ENCODE measurements at regions not wholly inside any gene's neighbourhood (a gene's known extent, or its start where the extent isn't known, plus 50 kb on each side); places are given as distances from the start of the nearest gene placed in this dataset.
A peak's percentile ranks its signal among the peaks of the same experiment; 100 is the strongest.

GRCh38 chr13:22837980-22838647, 342.7 kb upstream of the SGCG start:
- no peaks in the 10 kb centered on the region for H3K9me3 ChIP-seq
- H3K27me3 ChIP-seq = peaks cover 0 to 14% (median 6%) of the 10 kb centered on the region in 7 donors
- WGBS, 2 donors = 15 to 22% methylated on average over 39 to 45 of the region's 45 CpGs
- DNase-seq (peak in 1 of 2 donors; percentile 15), ATAC-seq (peak in 4 of 8 donors; percentile 49 to 69 (median 64))
- H3K36me3 ChIP-seq = no peaks in the 10 kb centered on the region
- H3K4me1 ChIP-seq = no peaks in the 10 kb centered on the region
- peak overlapping the region in 8 of 10 donors; percentile 26 to 49 (median 44) for H3K4me3 ChIP-seq
- intact Hi-C loops (cut with DNase I) = no loop called here
- no peak for TF ChIP-seq CTCF (IDR thresholded peaks at IDR 0.05)
- no peak overlapping the region for H3K27ac ChIP-seq

GRCh38 chr13:22839603-22840530, 340.9 kb upstream of the SGCG start:
- H3K36me3 ChIP-seq = no peaks in the 10 kb centered on the region
- no peaks in the 10 kb centered on the region for H3K9me3 ChIP-seq
- H3K4me1 ChIP-seq = no peaks in the 10 kb centered on the region
- H3K27ac ChIP-seq = no peak overlapping the region
- intact Hi-C loops (cut with DNase I) = no loop called here
- no peak for DNase-seq
- H3K27me3 ChIP-seq = peaks cover 0 to 14% (median 6%) of the 10 kb centered on the region in 7 donors
- 83 to 88% methylated on average over 7 of the region's 7 CpGs for WGBS, 2 donors
- no peak overlapping the region for H3K4me3 ChIP-seq
- ATAC-seq = no peak
- TF ChIP-seq CTCF (IDR thresholded peaks at IDR 0.05) = no peak

GRCh38 chr13:22846551-22846950, 334.2 kb upstream of the SGCG start:
- ATAC-seq = no peak
- 23 to 41% methylated on average over 2 of the region's 2 CpGs for WGBS, 2 donors
- H3K9me3 ChIP-seq = no peaks in the 10 kb centered on the region
- intact Hi-C loops (cut with DNase I) = no loop called here
- no peaks in the 10 kb centered on the region for H3K4me1 ChIP-seq
- no peaks in the 10 kb centered on the region for H3K36me3 ChIP-seq
- no peaks in the 10 kb centered on the region for H3K27me3 ChIP-seq
- no peak for DNase-seq
- H3K27ac ChIP-seq = no peak overlapping the region
- no peak overlapping the region for H3K4me3 ChIP-seq
- no peak for TF ChIP-seq CTCF (IDR thresholded peaks at IDR 0.05)

GRCh38 chr13:22848539-22849052, 332.2 kb upstream of the SGCG start:
- Histone ChIP-seq H3K9me3 (no peaks in the 10 kb centered on the region), H3K27me3 (no peaks in the 10 kb centered on the region), H3K4me3 (no peak overlapping the region), H3K4me1 (no peaks in the 10 kb centered on the region), H3K36me3 (no peaks in the 10 kb centered on the region), H3K27ac (no peak overlapping the region)
- DNase-seq = no peak
- ATAC-seq = no peak
- WGBS, 2 donors = 86 to 93% methylated on average over 32 of the region's 32 CpGs
- no peak for TF ChIP-seq CTCF (IDR thresholded peaks at IDR 0.05)
- intact Hi-C loops (cut with DNase I) = no loop called here
